Epithelial cell of proximal tubule (primary cell): ENCODE measurements at regions not wholly inside any gene's neighbourhood (a gene's known extent, or its start where the extent isn't known, plus 50 kb on each side); places are given as distances from the start of the nearest gene placed in this dataset.

Source experiments
- DNase-seq: peaks from one replicate; pipeline ENCODE4 v3.0.0-alpha.2; 2011; ENCODE audit warnings: low read depth
- H3K4me3 ChIP-seq: 2 replicates; pipeline ENCODE4 v1.5.1; 2011; ENCODE audit warnings: low read depth, mild to moderate bottlenecking, low read length
- TF ChIP-seq, protein P1 (sequence below): conservative IDR thresholded peaks from 2 replicates; pipeline ENCODE4 v1.5.1; 2012; ENCODE audit warnings: low read depth, mild to moderate bottlenecking, low read length

GRCh38 chr9:88672874-88673689 lies 138.1 kb downstream of the NXNL2 start:
- H3K4me3 ChIP-seq: no peak overlapping the region
- DNase-seq: no peak
- TF ChIP-seq, protein P1, sequence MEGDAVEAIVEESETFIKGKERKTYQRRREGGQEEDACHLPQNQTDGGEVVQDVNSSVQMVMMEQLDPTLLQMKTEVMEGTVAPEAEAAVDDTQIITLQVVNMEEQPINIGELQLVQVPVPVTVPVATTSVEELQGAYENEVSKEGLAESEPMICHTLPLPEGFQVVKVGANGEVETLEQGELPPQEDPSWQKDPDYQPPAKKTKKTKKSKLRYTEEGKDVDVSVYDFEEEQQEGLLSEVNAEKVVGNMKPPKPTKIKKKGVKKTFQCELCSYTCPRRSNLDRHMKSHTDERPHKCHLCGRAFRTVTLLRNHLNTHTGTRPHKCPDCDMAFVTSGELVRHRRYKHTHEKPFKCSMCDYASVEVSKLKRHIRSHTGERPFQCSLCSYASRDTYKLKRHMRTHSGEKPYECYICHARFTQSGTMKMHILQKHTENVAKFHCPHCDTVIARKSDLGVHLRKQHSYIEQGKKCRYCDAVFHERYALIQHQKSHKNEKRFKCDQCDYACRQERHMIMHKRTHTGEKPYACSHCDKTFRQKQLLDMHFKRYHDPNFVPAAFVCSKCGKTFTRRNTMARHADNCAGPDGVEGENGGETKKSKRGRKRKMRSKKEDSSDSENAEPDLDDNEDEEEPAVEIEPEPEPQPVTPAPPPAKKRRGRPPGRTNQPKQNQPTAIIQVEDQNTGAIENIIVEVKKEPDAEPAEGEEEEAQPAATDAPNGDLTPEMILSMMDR: no peak

GRCh38 chr9:88673886-88674285 lies 138.9 kb downstream of the NXNL2 start:
- no peak overlapping the region for H3K4me3 ChIP-seq
- no peak for DNase-seq
- TF ChIP-seq, protein P1: no peak

DNA sequence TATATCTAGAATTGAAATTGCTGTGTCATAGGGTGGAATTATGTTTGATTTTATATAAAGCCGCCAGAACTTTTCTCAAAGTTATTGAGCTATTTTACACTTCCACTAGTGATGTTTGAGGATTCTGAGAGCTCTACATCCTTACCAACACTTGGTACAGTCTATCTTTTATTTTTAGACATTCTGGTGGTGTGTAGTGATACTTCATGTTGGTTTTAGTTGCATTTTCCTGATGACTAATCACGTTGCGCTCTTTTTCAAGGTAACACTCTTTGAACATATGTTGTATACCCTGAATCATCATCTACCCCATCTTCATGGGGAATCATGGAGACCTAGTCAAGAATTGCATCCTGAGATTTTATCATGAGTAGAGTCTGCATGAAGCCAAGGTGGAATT lies 141.7 kb downstream of the NXNL2 start:
- H3K4me3 ChIP-seq: no peak overlapping the region
- TF ChIP-seq, protein P1: no peak
- no peak for DNase-seq

DNA sequence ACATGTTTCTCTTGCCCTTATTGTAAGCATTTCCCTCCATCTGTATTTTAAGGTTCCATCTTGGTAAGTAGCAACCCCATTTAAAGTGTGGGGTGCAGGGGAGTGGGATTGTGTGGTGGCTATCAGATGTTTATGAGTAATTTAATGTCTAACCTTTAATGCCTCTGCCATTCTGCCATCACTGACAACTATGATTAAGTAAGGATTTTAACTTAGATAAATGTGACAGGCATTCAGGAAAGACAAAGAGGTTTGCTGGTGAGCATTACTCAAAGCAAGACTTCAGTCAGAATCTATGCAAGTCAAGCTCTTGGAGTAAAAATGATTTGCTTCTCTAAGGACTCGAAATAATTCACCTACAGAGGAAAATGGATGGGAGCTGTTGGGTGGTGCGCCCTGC lies 143.0 kb downstream of the NXNL2 start:
- TF ChIP-seq, protein P1: no peak
- DNase-seq: no peak
- H3K4me3 ChIP-seq: no peak overlapping the region

DNA sequence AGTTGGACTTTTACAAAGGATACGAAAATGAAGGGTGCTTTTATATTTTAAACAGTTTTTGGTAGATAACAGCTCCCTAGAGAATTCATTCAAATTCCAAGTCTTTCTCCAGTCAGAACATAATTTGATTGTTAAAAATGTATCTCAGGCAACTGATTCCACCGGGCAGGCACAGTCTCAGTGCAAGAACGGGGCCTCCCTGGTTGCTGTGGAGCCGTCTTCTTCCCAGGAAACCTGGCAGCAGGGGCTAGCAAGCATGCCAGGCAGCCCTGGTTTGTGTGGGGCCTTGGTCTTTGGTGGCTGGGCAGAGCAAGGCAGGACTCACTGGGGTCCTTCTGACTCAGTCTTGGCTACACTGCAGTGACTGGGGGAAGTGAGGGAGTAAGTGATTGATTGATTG lies 143.5 kb downstream of the NXNL2 start:
- H3K4me3 ChIP-seq: no peak overlapping the region
- DNase-seq: no peak
- TF ChIP-seq, protein P1: no peak

GRCh38 chr9:88680041-88680440 lies 145.1 kb downstream of the NXNL2 start:
- no peak for DNase-seq
- TF ChIP-seq, protein P1: no peak
- no peak overlapping the region for H3K4me3 ChIP-seq
